PC-9 (cell line): ENCODE measurements at regions not wholly inside any gene's neighbourhood (a gene's known extent, or its start where the extent isn't known, plus 50 kb on each side); places are given as distances from the start of the nearest gene placed in this dataset.

Experiments used
- CTCF ChIP-seq: fragments of 200-600 bp; sonication (generic); conservative IDR thresholded peaks from 2 replicates; pipeline ENCODE4 v1.6.1; 2017; ENCODE audit warnings: mixed run types, antibody characterized with exemption, mild to moderate bottlenecking, moderate library complexity
- EZH2 ChIP-seq: fragments of 200-600 bp; sonication (generic); IDR thresholded peaks from 2 replicates; pipeline ENCODE4 v1.8.0; 2017; ENCODE audit warnings: antibody characterized with exemption, low read depth

- TF ChIP-seq EZH2: no peak
- no peak for TF ChIP-seq CTCF
Measured at GRCh38 chr7:124550036-124550435, 215.6 kb downstream of the GPR37 start.
